ENCODE measurements at regions not wholly inside any gene's neighbourhood (a gene's known extent, or its start where the extent isn't known, plus 50 kb on each side); places are given as distances from the start of the nearest gene placed in this dataset.

GRCh38 chr2:224187220-224187619, 148.1 kb upstream of the SERPINE2 start:
- no peak for TF ChIP-seq CTCF (IDR thresholded peaks at IDR 0.05)
- no peak for TF ChIP-seq POLR2AphosphoS5 (IDR thresholded peaks at IDR 0.05)
- TF ChIP-seq POLR2A (IDR thresholded peaks at IDR 0.05), result no peak
- no peak for TF ChIP-seq EP300 (IDR thresholded peaks at IDR 0.05; ENCODE audit: low read depth)
- no peak overlapping the region for H3K4me3 ChIP-seq
- whole genome bisulfite sequencing, 2 donors (ENCODE audit: low coverage in 1 of 2), result 97 to 100% methylated on average over 1 of the region's 1 CpG
- no peaks in the 10 kb centered on the region for H3K36me3 ChIP-seq
- no peaks in the 10 kb centered on the region for H3K4me1 ChIP-seq
- in situ Hi-C loops (cut with MboI; ENCODE audit: low pct_ligation_motif_present in 1 of 4, low pct_unique_long_range_greater_than_20kb in 1 of 4, low sequenced_read_pairs in 3 of 4) (no loop called here), intact Hi-C loops (cut with DNase I; ENCODE audit: low total_unique reads) (no loop called here)
- H3K27ac ChIP-seq, result no peak overlapping the region
- no peaks in the 10 kb centered on the region for H3K27me3 ChIP-seq
- no peak for DNase-seq
- H3K9me3 ChIP-seq, result no peaks in the 10 kb centered on the region

- in situ Hi-C loops (cut with MboI; ENCODE audit: low pct_ligation_motif_present in 1 of 4, low pct_unique_long_range_greater_than_20kb in 1 of 4, low sequenced_read_pairs in 3 of 4) (no loop called here), intact Hi-C loops (cut with DNase I; ENCODE audit: low total_unique reads) (no loop called here)
- no peak for TF ChIP-seq EP300 (IDR thresholded peaks at IDR 0.05; ENCODE audit: low read depth)
- no peak for TF ChIP-seq CTCF (IDR thresholded peaks at IDR 0.05)
- TF ChIP-seq POLR2AphosphoS5 (IDR thresholded peaks at IDR 0.05), result no peak
- no peak for TF ChIP-seq POLR2A (IDR thresholded peaks at IDR 0.05)
- H3K9me3 ChIP-seq, result no peaks in the 10 kb centered on the region
- DNase-seq, result no peak
- no peak overlapping the region for H3K4me3 ChIP-seq
- H3K36me3 ChIP-seq, result no peaks in the 10 kb centered on the region
- no peaks in the 10 kb centered on the region for H3K4me1 ChIP-seq
- WGBS, 2 donors (ENCODE audit: low coverage in 1 of 2), result 80 to 100% methylated on average over 1 to 4 of the region's 4 CpGs
- H3K27ac ChIP-seq, result no peak overlapping the region
- H3K27me3 ChIP-seq, result no peaks in the 10 kb centered on the region
Observed at GRCh38 chr2:224185023-224185601, 146.0 kb upstream of the SERPINE2 start.

GRCh38 chr2:224183086-224183485, 144.0 kb upstream of the SERPINE2 start:
- 79 to 91% methylated on average over 3 of the region's 3 CpGs for WGBS, 2 donors (ENCODE audit: low coverage in 1 of 2)
- Histone ChIP-seq H3K9me3 (no peaks in the 10 kb centered on the region), H3K36me3 (no peaks in the 10 kb centered on the region), H3K4me3 (no peak overlapping the region), H3K27me3 (no peaks in the 10 kb centered on the region), H3K27ac (no peak overlapping the region), H3K4me1 (no peaks in the 10 kb centered on the region)
- TF ChIP-seq CTCF (IDR thresholded peaks at IDR 0.05) (no peak), POLR2AphosphoS5 (IDR thresholded peaks at IDR 0.05) (no peak), POLR2A (IDR thresholded peaks at IDR 0.05) (no peak), EP300 (IDR thresholded peaks at IDR 0.05; ENCODE audit: low read depth) (no peak)
- in situ Hi-C loops (cut with MboI; ENCODE audit: low pct_ligation_motif_present in 1 of 4, low pct_unique_long_range_greater_than_20kb in 1 of 4, low sequenced_read_pairs in 3 of 4), result no loop called here
- no peak for DNase-seq
- intact Hi-C loops (cut with DNase I; ENCODE audit: low total_unique reads), result no loop called here

- no peaks in the 10 kb centered on the region for H3K4me1 ChIP-seq
- no peaks in the 10 kb centered on the region for H3K36me3 ChIP-seq
- no peaks in the 10 kb centered on the region for H3K27me3 ChIP-seq
- intact Hi-C loops (cut with DNase I; ENCODE audit: low total_unique reads), result no loop called here
- no peak overlapping the region for H3K4me3 ChIP-seq
- H3K27ac ChIP-seq, result no peak overlapping the region
- no peaks in the 10 kb centered on the region for H3K9me3 ChIP-seq
- no peak for DNase-seq
- TF ChIP-seq POLR2A (IDR thresholded peaks at IDR 0.05), result no peak
- TF ChIP-seq EP300 (IDR thresholded peaks at IDR 0.05; ENCODE audit: low read depth), result no peak
- TF ChIP-seq POLR2AphosphoS5 (IDR thresholded peaks at IDR 0.05), result no peak
- no peak for TF ChIP-seq CTCF (IDR thresholded peaks at IDR 0.05)
- in situ Hi-C loops (cut with MboI; ENCODE audit: low pct_ligation_motif_present in 1 of 4, low pct_unique_long_range_greater_than_20kb in 1 of 4, low sequenced_read_pairs in 3 of 4), result no loop called here
- 57 to 82% methylated on average over 1 to 3 of the region's 3 CpGs for WGBS, 2 donors (ENCODE audit: low coverage in 1 of 2)
Observed at GRCh38 chr2:224182498-224182897, 143.4 kb upstream of the SERPINE2 start.

All from transverse colon (tissue), 4 donors.